Effector CD4-positive, alpha-beta T cell (primary cell): ENCODE measurements at regions not wholly inside any gene's neighbourhood (a gene's known extent, or its start where the extent isn't known, plus 50 kb on each side); places are given as distances from the start of the nearest gene placed in this dataset.
A peak's percentile ranks its signal among the peaks of the same experiment; 100 is the strongest.

ENCODE experiments used
- DNase-seq: peaks from one replicate; pipeline ENCODE4 v3.0.0-alpha.2; 2020

- peak; percentile 39 for DNase-seq
These were observed 605.9 kb upstream of the DIPK2B start for GRCh38 chrX:45806410-45807121.

GRCh38 chrX:45804276-45804675 lies 603.6 kb upstream of the DIPK2B start:
- DNase-seq, result no peak

- no peak for DNase-seq
These were observed 602.8 kb upstream of the DIPK2B start for GRCh38 chrX:45803383-45803921.

- no peak for DNase-seq
These were observed 600.9 kb upstream of the DIPK2B start for GRCh38 chrX:45801554-45801953.

GRCh38 chrX:45800746-45801453 lies 600.2 kb upstream of the DIPK2B start:
- DNase-seq, result peak; percentile 35

GRCh38 chrX:45799576-45799975 lies 598.9 kb upstream of the DIPK2B start:
- DNase-seq, result no peak

- no peak for DNase-seq
These were observed 594.9 kb upstream of the DIPK2B start for GRCh38 chrX:45795546-45795945.

GRCh38 chrX:45794995-45795337 lies 594.3 kb upstream of the DIPK2B start:
- DNase-seq, result no peak

- DNase-seq, result no peak
These were observed 593.8 kb upstream of the DIPK2B start for GRCh38 chrX:45794323-45794994.

GRCh38 chrX:45788941-45789348 lies 588.3 kb upstream of the DIPK2B start:
- DNase-seq, result no peak

- DNase-seq, result no peak
These were observed 587.6 kb upstream of the DIPK2B start for GRCh38 chrX:45788315-45788714.

GRCh38 chrX:45784590-45784989 lies 583.9 kb upstream of the DIPK2B start:
- no peak for DNase-seq

- DNase-seq, result no peak
These were observed 582.3 kb upstream of the DIPK2B start for GRCh38 chrX:45783002-45783401.

- no peak for DNase-seq
These were observed 581.4 kb upstream of the DIPK2B start for GRCh38 chrX:45781901-45782553.

GRCh38 chrX:45778616-45779015 lies 577.9 kb upstream of the DIPK2B start:
- no peak for DNase-seq

- no peak for DNase-seq
These were observed 576.7 kb upstream of the DIPK2B start for GRCh38 chrX:45777366-45777765.

- no peak for DNase-seq
These were observed 574.8 kb upstream of the DIPK2B start for GRCh38 chrX:45775468-45775867.

- no peak for DNase-seq
These were observed 574.3 kb upstream of the DIPK2B start for GRCh38 chrX:45774961-45775360.

GRCh38 chrX:45773572-45773971 lies 572.9 kb upstream of the DIPK2B start:
- DNase-seq, result no peak

- DNase-seq, result peak; percentile 28
These were observed 571.1 kb upstream of the DIPK2B start for GRCh38 chrX:45771560-45772340.

- DNase-seq, result no peak
These were observed 570.4 kb upstream of the DIPK2B start for GRCh38 chrX:45771114-45771513.
